GM12874 (cell line): ENCODE measurements at regions not wholly inside any gene's neighbourhood (a gene's known extent, or its start where the extent isn't known, plus 50 kb on each side); places are given as distances from the start of the nearest gene placed in this dataset.

Experiments
- TF ChIP-seq, protein P1 (sequence below): IDR thresholded peaks from 2 replicates; pipeline ENCODE4 v1.5.1; 2011; ENCODE audit warnings: low read depth, mild to moderate bottlenecking, control low read depth, low read length, moderate library complexity; ENCODE audit not compliant: insufficient read depth

DNA sequence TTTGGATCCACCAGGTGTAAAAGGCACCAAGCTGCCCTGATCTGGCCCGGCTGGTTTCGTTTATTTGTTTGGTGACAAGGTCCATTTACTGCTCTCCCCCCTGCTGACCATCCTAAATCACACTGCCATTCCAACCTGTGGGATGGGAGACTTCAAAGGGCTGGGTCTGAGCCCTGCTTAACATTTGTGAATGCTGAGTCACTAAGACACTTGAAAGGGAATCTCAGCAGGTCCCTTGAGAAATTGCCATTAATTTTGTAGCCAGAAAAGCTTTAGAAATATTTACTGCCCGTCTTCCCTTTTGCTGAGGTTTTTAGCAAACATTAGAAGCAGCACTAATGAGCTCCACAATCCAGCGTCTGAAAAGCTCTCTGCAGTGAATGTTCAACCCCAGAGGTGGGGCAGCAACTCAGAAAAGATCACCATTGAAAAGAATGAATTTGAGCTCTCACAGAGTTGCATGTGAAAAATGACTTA, 133.8 kb downstream of the ARL4C start:
- TF ChIP-seq, protein P1, sequence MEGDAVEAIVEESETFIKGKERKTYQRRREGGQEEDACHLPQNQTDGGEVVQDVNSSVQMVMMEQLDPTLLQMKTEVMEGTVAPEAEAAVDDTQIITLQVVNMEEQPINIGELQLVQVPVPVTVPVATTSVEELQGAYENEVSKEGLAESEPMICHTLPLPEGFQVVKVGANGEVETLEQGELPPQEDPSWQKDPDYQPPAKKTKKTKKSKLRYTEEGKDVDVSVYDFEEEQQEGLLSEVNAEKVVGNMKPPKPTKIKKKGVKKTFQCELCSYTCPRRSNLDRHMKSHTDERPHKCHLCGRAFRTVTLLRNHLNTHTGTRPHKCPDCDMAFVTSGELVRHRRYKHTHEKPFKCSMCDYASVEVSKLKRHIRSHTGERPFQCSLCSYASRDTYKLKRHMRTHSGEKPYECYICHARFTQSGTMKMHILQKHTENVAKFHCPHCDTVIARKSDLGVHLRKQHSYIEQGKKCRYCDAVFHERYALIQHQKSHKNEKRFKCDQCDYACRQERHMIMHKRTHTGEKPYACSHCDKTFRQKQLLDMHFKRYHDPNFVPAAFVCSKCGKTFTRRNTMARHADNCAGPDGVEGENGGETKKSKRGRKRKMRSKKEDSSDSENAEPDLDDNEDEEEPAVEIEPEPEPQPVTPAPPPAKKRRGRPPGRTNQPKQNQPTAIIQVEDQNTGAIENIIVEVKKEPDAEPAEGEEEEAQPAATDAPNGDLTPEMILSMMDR, result no peak

DNA sequence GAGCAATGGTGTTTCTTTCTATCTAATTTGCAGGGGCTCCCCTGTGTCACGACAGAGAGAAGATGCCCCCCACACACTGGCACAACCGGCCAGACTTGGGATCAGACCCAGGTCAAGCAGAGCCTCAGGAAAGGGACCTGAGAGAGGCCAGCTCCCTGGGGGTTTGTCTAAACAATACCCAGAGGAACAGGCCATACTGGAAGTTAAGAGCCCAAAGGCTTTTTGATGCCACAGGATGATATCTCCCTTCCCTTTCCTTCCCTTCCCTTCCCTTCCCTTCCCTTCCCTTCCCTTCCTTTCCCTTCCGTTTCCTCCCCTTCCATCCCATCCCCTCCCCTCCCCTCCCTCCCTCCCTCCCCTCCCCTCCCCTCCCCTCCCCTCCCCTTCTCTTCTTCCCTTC, 139.2 kb downstream of the ARL4C start:
- TF ChIP-seq, protein P1, result no peak

DNA sequence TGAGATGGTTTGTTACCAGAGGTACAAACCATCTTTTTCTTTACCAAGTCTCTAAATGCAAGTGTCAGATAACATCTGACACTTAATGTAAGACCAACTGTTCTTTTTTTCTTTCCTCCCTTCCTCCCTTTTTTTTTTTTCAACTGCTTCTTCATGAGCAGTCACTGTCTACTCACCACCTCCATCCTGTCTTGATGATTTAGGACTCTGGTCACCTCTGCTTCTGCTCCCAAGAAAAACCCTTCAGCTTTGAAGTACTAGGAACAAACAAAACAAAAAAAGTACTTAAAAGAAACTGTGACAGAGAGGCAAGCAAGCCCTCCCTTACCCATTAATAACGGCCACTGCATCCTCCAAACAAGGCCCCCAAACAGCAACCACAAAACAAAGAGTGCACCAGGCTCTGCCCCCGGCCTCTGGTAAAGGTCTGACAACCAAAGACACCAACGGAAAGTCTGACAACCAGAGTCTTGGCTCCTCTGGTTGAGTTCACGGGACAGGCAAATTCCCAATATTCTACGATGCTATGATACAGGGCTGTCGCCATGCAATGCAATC, 141.0 kb downstream of the ARL4C start:
- TF ChIP-seq, protein P1, result no peak

DNA sequence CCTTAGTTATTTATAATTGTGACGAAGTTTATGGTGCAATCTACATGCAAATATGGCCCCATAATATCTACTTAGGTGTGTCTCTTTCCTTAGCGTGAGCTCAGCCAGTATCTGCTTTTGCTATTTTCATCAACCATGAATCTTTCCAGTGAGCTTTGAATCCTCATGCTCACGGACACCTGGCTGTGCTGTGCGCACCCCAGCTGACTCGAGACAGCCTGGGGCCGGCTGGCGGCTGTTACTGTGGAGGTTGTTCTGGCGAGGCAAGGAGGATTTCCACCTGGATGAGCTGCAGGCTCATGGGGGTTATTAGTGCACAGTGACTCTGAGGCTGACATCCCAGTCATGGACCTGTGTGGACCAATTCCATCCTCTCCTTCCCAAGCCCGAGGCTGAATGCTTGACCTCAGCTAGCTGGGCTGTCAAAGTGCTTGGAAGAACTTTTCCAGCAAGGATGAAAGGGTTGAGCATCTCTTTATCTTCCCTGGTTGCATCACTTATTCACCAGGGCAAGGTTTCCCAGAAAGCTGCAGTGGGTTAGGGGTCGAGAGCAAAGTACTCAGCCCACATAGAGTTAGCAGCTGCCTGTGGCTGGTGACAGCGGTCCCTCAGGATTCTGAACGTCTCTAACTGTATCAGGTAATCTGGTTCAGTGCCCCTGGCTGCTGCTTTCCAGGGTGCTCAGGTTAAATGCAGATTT, 141.7 kb downstream of the ARL4C start:
- TF ChIP-seq, protein P1, result no peak

DNA sequence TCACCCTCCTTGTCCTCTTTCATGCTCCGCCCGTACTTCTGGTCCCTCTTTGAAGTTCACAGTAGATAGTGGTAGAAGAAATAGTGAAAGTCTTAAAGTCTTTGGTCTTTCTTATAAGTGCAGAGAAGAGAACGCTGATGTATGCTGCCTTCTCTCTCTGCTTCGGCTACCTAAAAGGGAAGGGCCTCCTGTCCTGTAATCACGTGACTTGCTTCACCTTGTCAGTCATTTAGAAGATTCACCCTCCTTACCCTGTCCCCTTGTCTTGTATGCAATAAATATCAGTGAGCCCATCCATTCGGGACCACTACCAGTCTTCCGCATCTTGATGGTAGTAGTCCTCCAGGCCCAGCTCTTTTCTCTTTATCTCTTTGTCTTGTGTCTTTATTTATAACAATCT, 144.6 kb downstream of the ARL4C start:
- TF ChIP-seq, protein P1, result no peak

DNA sequence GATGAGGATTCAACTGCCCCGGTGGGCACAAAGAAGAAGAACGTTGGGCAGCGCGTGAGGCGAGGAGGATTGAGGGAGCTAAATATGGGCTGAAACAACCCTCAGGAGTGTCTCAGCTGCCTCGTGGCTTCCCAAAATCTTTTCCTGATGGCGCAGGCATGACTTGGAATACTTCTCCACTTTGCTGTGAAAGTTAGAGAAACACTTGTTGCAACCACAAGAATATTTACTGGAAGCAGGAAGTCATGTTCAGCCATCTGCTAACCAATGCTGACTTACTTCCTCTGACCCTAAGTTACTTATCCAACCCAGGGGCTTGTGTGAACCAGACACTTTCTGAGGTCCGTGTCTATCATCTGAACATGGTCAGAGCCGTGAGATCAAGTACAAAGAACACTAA, 148.8 kb downstream of the ARL4C start:
- TF ChIP-seq, protein P1, result no peak

DNA sequence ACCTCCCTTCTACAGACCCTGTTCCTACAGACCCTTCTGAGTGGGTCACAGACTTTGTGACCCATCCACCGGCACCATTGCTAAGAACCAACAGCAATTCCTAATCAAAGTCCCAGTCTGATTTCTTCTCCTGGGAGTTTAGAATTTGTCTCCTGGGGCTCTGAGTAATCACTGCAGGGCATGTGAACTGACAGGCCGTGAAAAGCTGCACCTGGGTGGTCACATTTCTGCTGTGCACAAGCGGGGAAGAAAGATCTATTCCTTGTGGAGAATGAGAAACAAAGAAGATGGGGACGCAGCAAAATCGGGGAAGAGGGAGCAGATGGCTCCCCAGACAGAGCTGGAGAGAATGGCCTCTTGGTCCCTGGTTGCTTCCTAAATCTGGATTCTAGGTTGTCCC, 151.0 kb downstream of the ARL4C start:
- TF ChIP-seq, protein P1, result no peak
